ENCODE measurements at regions not wholly inside any gene's neighbourhood (a gene's known extent, or its start where the extent isn't known, plus 50 kb on each side); places are given as distances from the start of the nearest gene placed in this dataset.
A peak's percentile ranks its signal among the peaks of the same experiment; 100 is the strongest.

GRCh38 chr15:36252146-36252711 lies 327.2 kb upstream of the CDIN1 start:
- intact Hi-C loops (cut with micrococcal nuclease), result no loop called here

GRCh38 chr15:36254426-36254825 lies 325.0 kb upstream of the CDIN1 start:
- no peaks in the 10 kb centered on the region for H3K9me3 ChIP-seq (replicated peaks; ENCODE audit: control insufficient read depth, insufficient read depth, low read depth, low read length)
- no peak for DNase-seq (ENCODE audit: extremely low read depth in 1 of 4, low spot score in 3 of 4)
- in situ Hi-C loops (cut with MboI), result loop anchor here (25.0 kb wide), 1 partner anchor 608 kb away; no protein-coding TSS in a partner anchor
- no peak overlapping the region for H3K27ac ChIP-seq (ENCODE audit: extremely low read depth, low read depth, low read length)
- intact Hi-C loops (cut with micrococcal nuclease), result no loop called here
- POLR2A ChIA-PET, result interaction anchor here (0.6 kb wide), 1 partner anchor 591 kb away, joined by 3 read pairs; no protein-coding TSS in a partner anchor
- no TSS peak for BruUV-seq (replicated peaks)
- no peak overlapping the region for H3K9ac ChIP-seq (ENCODE audit: insufficient read depth in 1 of 2, low read depth in 2 of 2, low read length in 2 of 2)
- H3K4me3 ChIP-seq, result no peak overlapping the region
- CTCF ChIA-PET (ENCODE audit: low intra/inter-chr PET ratio), result no interaction called here
- H3K4me2 ChIP-seq (ENCODE audit: insufficient read depth, low read length), result no peak overlapping the region
- H2AFZ ChIP-seq (ENCODE audit: low read depth, low read length), result no peak overlapping the region
- TF ChIP-seq ATF4 (CRISPR knock-in tag; IDR thresholded peaks at IDR 0.05) (no peak), RBBP5 (IDR thresholded peaks at IDR 0.05; ENCODE audit: borderline replicate concordance, insufficient read depth, low read length, poor library complexity, severe bottlenecking) (no peak), CEBPZ (IDR thresholded peaks at IDR 0.05; ENCODE audit: borderline replicate concordance, low read depth, low read length) (no peak), ZNF384 (IDR thresholded peaks at IDR 0.05; ENCODE audit: low read depth, low read length) (no peak), KDM5B (IDR thresholded peaks at IDR 0.05; ENCODE audit: insufficient replicate concordance, low read depth, low read length) (no peak)
- no peaks in the 10 kb centered on the region for H3K4me1 ChIP-seq (replicated peaks in 1 of 2; ENCODE audit: control insufficient read depth in 2 of 2, insufficient read depth in 2 of 2, low read length in 2 of 2)
- no peaks in the 10 kb centered on the region for H4K20me1 ChIP-seq (replicated peaks; ENCODE audit: control insufficient read depth, insufficient read depth, low read length)
- no peaks in the 10 kb centered on the region for H3K79me2 ChIP-seq (ENCODE audit: control insufficient read depth, insufficient read depth, low read length)
- FAIRE-seq, result no peak
- ATAC-seq, result no peak
- H3K36me3 ChIP-seq (ENCODE audit: control insufficient read depth, insufficient read depth, low read length), result no peaks in the 10 kb centered on the region
- no peaks in the 10 kb centered on the region for H3K27me3 ChIP-seq (ENCODE audit: control insufficient read depth in 2 of 2, insufficient read depth in 2 of 2, low read length in 2 of 2)
- H3K9me1 ChIP-seq (ENCODE audit: control insufficient read depth, insufficient read depth, low read length), result no peaks in the 10 kb centered on the region

More at GRCh38 chr15:36252146-36252711, 327.2 kb upstream of the CDIN1 start:
- no peaks in the 10 kb centered on the region for H3K9me3 ChIP-seq (replicated peaks; ENCODE audit: control insufficient read depth, insufficient read depth, low read depth, low read length)
- no peak overlapping the region for H3K27ac ChIP-seq (ENCODE audit: extremely low read depth, low read depth, low read length)
- WGBS (ENCODE audit: insufficient coverage, low coverage, missing lambda C conversion rate), result 13% methylated on average over 10 of the region's 10 CpGs
- H3K27me3 ChIP-seq (ENCODE audit: control insufficient read depth in 2 of 2, insufficient read depth in 2 of 2, low read length in 2 of 2), result no peaks in the 10 kb centered on the region
- POLR2A ChIA-PET, result no interaction called here
- H3K4me2 ChIP-seq (ENCODE audit: insufficient read depth, low read length), result 0 out of 2 replicates have a peak overlapping the region, but pooled peaks have one; percentile 1
- H4K20me1 ChIP-seq (replicated peaks; ENCODE audit: control insufficient read depth, insufficient read depth, low read length), result no peaks in the 10 kb centered on the region
- in situ Hi-C loops (cut with MboI), result loop anchor here (25.0 kb wide), 1 partner anchor 610 kb away; no protein-coding TSS in a partner anchor
- H3K4me3 ChIP-seq, result no peak overlapping the region
- no peak overlapping the region for H3K9ac ChIP-seq (ENCODE audit: insufficient read depth in 1 of 2, low read depth in 2 of 2, low read length in 2 of 2)
- TF ChIP-seq MAFF (IDR thresholded peaks at IDR 0.05; ENCODE audit: low read length), result peak; percentile 38; the same call in 1 of the 2 replicates
- TF ChIP-seq ZNF316 (IDR thresholded peaks at IDR 0.05), result peak; percentile 63
- TF ChIP-seq C11orf30 (IDR thresholded peaks at IDR 0.05; ENCODE audit: low read depth), result peak; percentile 34; the same call in 1 of the 2 replicates
- 0 out of 2 replicates have a peak, but pooled peaks have one; percentile 39 for TF ChIP-seq MAFG (tag; conservative IDR thresholded peaks at IDR 0.05)
- TF ChIP-seq RBM25 (IDR thresholded peaks at IDR 0.05; ENCODE audit: low read depth, low read length, severe bottlenecking), result peak; percentile 67
- TF ChIP-seq GATAD2A (IDR thresholded peaks at IDR 0.05), result no peak
- peak; percentile 92 for TF ChIP-seq CHD2 (IDR thresholded peaks at IDR 0.05; ENCODE audit: low read depth, low read length)
- TF ChIP-seq MXD1 (CRISPR knock-in tag; IDR thresholded peaks at IDR 0.05; ENCODE audit: borderline replicate concordance, poor library complexity, severe bottlenecking), result no peak
- H2AFZ ChIP-seq (ENCODE audit: low read depth, low read length), result peak overlapping the region; percentile 71
- DNase-seq (ENCODE audit: extremely low read depth in 1 of 4, low spot score in 3 of 4) (peak in 1 of 4 experiments; percentile 30), ATAC-seq (peak; percentile 74), FAIRE-seq (no peak)
- CTCF ChIA-PET (ENCODE audit: low intra/inter-chr PET ratio), result no interaction called here
- H3K36me3 ChIP-seq (ENCODE audit: control insufficient read depth, insufficient read depth, low read length), result no peaks in the 10 kb centered on the region
- H3K4me1 ChIP-seq (replicated peaks in 1 of 2; ENCODE audit: control insufficient read depth in 2 of 2, insufficient read depth in 2 of 2, low read length in 2 of 2), result no peaks in the 10 kb centered on the region
- no peaks in the 10 kb centered on the region for H3K79me2 ChIP-seq (ENCODE audit: control insufficient read depth, insufficient read depth, low read length)
- no TSS peak for BruUV-seq (replicated peaks)
- no peaks in the 10 kb centered on the region for H3K9me1 ChIP-seq (ENCODE audit: control insufficient read depth, insufficient read depth, low read length)
